ENCODE measurements at regions not wholly inside any gene's neighbourhood (a gene's known extent, or its start where the extent isn't known, plus 50 kb on each side); places are given as distances from the start of the nearest gene placed in this dataset.

- TF ChIP-seq CTCF (IDR thresholded peaks at IDR 0.05; ENCODE audit: borderline replicate concordance, control extremely low read depth, extremely low read depth, insufficient read depth, missing control alignments) = no peak
- in situ Hi-C loops (cut with MboI; ENCODE audit: low sequenced_read_pairs, unreplicated experiment) = no loop called here
- no peak for DNase-seq (ENCODE audit: low spot score)
Measured at GRCh38 chr20:52490711-52491430, 299.3 kb upstream of the ZFP64 start.

- in situ Hi-C loops (cut with MboI; ENCODE audit: low sequenced_read_pairs, unreplicated experiment) = no loop called here
- no peak for DNase-seq (ENCODE audit: low spot score)
- TF ChIP-seq CTCF (IDR thresholded peaks at IDR 0.05; ENCODE audit: borderline replicate concordance, control extremely low read depth, extremely low read depth, insufficient read depth, missing control alignments) = no peak
Measured at GRCh38 chr20:52484438-52484837, 292.9 kb upstream of the ZFP64 start.

GRCh38 chr20:52483382-52483781 lies 291.8 kb upstream of the ZFP64 start:
- in situ Hi-C loops (cut with MboI; ENCODE audit: low sequenced_read_pairs, unreplicated experiment) = no loop called here
- no peak for DNase-seq (ENCODE audit: low spot score)
- TF ChIP-seq CTCF (IDR thresholded peaks at IDR 0.05; ENCODE audit: borderline replicate concordance, control extremely low read depth, extremely low read depth, insufficient read depth, missing control alignments) = no peak

DNA sequence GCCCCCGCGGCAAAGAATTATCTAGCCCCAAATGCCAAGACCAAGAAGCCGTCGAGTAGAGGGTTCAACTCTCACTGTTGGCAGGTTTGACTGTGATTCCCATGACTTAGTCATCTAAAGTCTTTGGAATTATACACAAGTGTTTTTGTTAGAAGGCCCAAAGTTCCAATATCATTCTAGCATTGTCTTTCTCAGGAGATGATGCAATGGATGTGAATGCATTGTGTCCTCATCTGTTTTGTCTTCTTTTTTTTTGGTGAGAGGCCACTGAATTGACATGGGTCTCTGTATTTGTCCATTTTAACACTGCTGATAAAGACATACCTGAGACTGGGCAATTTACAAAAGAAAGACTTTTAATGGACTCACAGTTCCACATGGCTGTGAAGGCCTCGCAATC lies 290.5 kb upstream of the ZFP64 start:
- in situ Hi-C loops (cut with MboI; ENCODE audit: low sequenced_read_pairs, unreplicated experiment) = no loop called here
- DNase-seq (ENCODE audit: low spot score) = no peak
- no peak for TF ChIP-seq CTCF (IDR thresholded peaks at IDR 0.05; ENCODE audit: borderline replicate concordance, control extremely low read depth, extremely low read depth, insufficient read depth, missing control alignments)

DNA sequence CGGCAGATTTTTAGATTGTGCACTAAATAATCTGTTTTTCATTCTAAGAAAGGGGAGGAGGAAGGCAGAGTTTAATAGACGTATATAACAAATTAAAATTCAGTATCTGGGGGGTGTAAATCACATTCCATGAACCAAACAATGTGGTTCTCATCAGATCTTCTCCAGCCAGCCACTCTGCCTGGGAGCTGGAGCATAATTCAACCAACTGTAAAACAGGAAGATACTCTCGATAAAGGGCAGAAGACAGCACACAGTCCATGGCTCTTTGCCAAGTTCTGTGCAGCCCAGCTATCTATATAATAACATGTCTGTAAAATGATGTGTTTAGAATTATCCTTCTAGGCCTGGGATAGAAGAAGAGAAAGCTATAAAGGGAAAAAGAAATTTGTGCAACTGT lies 289.9 kb upstream of the ZFP64 start:
- in situ Hi-C loops (cut with MboI; ENCODE audit: low sequenced_read_pairs, unreplicated experiment) = no loop called here
- no peak for DNase-seq (ENCODE audit: low spot score)
- TF ChIP-seq CTCF (IDR thresholded peaks at IDR 0.05; ENCODE audit: borderline replicate concordance, control extremely low read depth, extremely low read depth, insufficient read depth, missing control alignments) = no peak

GRCh38 chr20:52476074-52476750 lies 284.6 kb upstream of the ZFP64 start:
- no peak for DNase-seq (ENCODE audit: low spot score)
- TF ChIP-seq CTCF (IDR thresholded peaks at IDR 0.05; ENCODE audit: borderline replicate concordance, control extremely low read depth, extremely low read depth, insufficient read depth, missing control alignments) = no peak
- in situ Hi-C loops (cut with MboI; ENCODE audit: low sequenced_read_pairs, unreplicated experiment) = no loop called here

Data from GM13976 (cell line).